ENCODE measurements at regions not wholly inside any gene's neighbourhood (a gene's known extent, or its start where the extent isn't known, plus 50 kb on each side); places are given as distances from the start of the nearest gene placed in this dataset.

- TF ChIP-seq CTCF (IDR thresholded peaks at IDR 0.05; ENCODE audit: extremely low read depth in 1 of 2, insufficient read depth in 1 of 2, low read depth in 1 of 2, low read length in 2 of 2) (no peak), POLR2A (IDR thresholded peaks at IDR 0.05; ENCODE audit: low read depth, low read length) (no peak), JUN (IDR thresholded peaks at IDR 0.05; ENCODE audit: borderline replicate concordance, insufficient read depth, insufficient read length, low read depth) (no peak), POLR2AphosphoS5 (IDR thresholded peaks at IDR 0.05; ENCODE audit: insufficient read depth, low read depth, low read length) (no peak)
These were observed 75.2 kb upstream of the CHCHD3 start for GRCh38 chr7:133157045-133157444.
